ENCODE measurements at regions not wholly inside any gene's neighbourhood (a gene's known extent, or its start where the extent isn't known, plus 50 kb on each side); places are given as distances from the start of the nearest gene placed in this dataset.

DNA sequence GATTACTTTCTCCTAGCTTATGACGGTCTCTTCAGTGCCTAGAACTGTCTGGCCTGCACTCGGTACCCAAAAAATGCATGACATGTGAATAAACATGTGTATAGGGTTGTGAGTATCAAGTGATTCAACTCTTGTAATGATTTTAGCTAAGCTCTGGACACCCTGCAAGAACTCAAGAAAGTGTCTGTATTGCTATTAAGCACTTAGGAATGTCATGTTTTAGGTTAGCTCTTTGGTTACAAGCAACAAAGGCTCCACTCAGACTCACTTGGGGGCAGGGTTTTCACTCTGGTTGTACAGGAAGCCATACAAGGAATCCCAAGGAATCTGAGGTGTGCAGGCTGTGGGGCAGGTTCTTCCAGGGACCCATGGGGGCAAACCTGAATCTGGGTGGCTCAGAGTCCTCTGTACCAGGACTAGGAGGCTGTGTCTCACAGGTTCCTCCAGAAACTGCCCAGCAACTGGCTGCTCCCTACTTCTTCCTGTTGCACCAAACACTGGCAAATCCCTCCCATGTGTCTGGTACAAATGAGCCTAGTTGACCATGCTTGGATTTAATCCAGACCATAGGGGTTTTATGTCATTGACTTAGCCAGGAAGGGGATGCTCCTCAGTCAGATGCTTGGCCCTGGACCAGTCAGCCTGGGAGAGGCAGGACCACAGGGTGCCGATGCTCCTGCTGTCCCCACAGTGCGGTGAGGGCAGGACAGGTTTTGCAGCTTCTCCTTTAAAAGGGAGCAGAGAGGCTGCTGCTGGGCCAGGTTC lies 77.9 kb upstream of the CDH4 start:
- H3K36me3 Mint-ChIP-seq (ENCODE audit: low read depth) = no peaks in the 10 kb centered on the region
- H3K27me3 Mint-ChIP-seq (ENCODE audit: low read depth, poor library complexity) = peaks cover 56% of the 10 kb centered on the region
- H3K4me1 Mint-ChIP-seq = peaks cover 40% of the 10 kb centered on the region
- H3K27ac Mint-ChIP-seq = no peak overlapping the region
- no peaks in the 10 kb centered on the region for H3K9me3 Mint-ChIP-seq
- DNase-seq = no peak
- TF ChIP-seq, protein P1, sequence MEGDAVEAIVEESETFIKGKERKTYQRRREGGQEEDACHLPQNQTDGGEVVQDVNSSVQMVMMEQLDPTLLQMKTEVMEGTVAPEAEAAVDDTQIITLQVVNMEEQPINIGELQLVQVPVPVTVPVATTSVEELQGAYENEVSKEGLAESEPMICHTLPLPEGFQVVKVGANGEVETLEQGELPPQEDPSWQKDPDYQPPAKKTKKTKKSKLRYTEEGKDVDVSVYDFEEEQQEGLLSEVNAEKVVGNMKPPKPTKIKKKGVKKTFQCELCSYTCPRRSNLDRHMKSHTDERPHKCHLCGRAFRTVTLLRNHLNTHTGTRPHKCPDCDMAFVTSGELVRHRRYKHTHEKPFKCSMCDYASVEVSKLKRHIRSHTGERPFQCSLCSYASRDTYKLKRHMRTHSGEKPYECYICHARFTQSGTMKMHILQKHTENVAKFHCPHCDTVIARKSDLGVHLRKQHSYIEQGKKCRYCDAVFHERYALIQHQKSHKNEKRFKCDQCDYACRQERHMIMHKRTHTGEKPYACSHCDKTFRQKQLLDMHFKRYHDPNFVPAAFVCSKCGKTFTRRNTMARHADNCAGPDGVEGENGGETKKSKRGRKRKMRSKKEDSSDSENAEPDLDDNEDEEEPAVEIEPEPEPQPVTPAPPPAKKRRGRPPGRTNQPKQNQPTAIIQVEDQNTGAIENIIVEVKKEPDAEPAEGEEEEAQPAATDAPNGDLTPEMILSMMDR (IDR thresholded peaks at IDR 0.05) = no peak
- H3K4me3 Mint-ChIP-seq = no peak overlapping the region

DNA sequence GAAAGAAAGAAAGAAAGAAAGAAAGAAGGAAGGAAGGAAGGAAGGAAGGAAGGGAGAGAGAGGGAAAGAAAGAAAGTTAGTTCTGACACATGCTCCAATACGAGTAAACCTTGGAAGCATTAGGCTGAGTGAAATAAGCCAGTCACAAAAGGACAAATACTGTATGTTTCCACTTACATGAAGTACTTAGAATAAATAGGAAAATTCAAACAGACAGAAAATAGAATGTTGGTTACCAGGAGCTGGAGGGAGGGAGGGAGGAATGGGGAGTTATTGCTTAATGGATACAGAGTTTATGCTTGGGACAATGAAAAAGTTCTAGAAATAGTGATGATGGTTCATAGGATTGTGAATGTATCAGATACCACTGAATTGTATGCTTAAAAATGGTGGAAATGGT lies 75.2 kb upstream of the CDH4 start:
- H3K36me3 Mint-ChIP-seq (ENCODE audit: low read depth) = no peaks in the 10 kb centered on the region
- no peak overlapping the region for H3K27ac Mint-ChIP-seq
- H3K4me3 Mint-ChIP-seq = no peak overlapping the region
- H3K9me3 Mint-ChIP-seq = no peaks in the 10 kb centered on the region
- no peak for DNase-seq
- TF ChIP-seq, protein P1 (IDR thresholded peaks at IDR 0.05) = no peak
- peaks cover 39% of the 10 kb centered on the region for H3K4me1 Mint-ChIP-seq
- H3K27me3 Mint-ChIP-seq (ENCODE audit: low read depth, poor library complexity) = peaks cover 58% of the 10 kb centered on the region

DNA sequence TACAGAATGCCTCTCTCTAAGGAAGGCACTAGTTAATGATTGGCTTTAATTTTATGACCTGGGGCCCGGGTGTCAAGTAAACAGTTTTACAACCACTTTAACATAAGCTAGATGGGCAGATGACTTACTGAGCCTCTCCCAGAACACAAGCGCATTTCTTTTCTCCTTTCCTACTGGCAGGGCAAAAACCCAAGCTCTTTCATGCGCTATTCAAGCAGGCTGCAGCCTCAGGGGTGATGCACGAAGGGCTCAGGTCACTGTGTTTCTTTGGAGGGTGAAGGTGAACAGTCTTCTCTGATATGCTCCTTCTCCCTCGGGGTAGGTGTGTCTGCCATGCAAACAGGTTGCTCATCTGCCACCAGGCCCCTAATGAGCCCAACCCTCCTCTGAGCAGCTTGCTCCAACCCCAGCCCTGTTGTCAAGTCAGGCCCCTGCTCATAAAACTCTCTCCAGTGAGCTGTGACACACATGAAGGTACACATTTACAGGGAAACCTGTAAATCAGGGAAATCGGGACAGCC lies 73.5 kb upstream of the CDH4 start:
- Mint-ChIP-seq H3K36me3 (ENCODE audit: low read depth) (no peaks in the 10 kb centered on the region), H3K9me3 (no peaks in the 10 kb centered on the region), H3K4me1 (peaks cover 52% of the 10 kb centered on the region), H3K27me3 (ENCODE audit: low read depth, poor library complexity) (peaks cover 58% of the 10 kb centered on the region), H3K4me3 (no peak overlapping the region), H3K27ac (peak overlapping the region; percentile 13)
- peak; percentile 20 for DNase-seq
- TF ChIP-seq, protein P1 (IDR thresholded peaks at IDR 0.05) = no peak

DNA sequence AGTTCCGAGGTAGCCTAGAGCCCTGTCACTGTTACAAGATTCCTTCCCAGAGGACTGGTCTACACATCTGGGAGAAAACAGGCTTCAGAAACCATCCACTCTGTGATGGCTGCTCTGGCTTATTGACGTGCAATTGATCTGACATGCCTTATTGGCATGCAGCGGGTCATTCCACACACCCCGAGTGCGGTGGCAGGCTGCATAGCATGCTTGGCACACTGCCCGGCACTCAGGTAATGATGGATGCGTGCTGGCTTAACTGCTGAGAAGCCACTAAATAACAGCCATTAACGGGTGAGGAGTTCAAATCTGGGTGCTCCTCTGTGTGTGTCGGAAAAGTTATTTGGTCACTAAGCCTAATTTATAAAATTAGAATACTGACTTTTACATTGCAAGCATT lies 67.9 kb upstream of the CDH4 start:
- Mint-ChIP-seq H3K9me3 (no peaks in the 10 kb centered on the region), H3K27ac (no peak overlapping the region), H3K4me3 (no peak overlapping the region), H3K27me3 (ENCODE audit: low read depth, poor library complexity) (peaks cover 52% of the 10 kb centered on the region), H3K36me3 (ENCODE audit: low read depth) (no peaks in the 10 kb centered on the region), H3K4me1 (peaks cover 35% of the 10 kb centered on the region)
- TF ChIP-seq, protein P1 (IDR thresholded peaks at IDR 0.05) = no peak
- no peak for DNase-seq

DNA sequence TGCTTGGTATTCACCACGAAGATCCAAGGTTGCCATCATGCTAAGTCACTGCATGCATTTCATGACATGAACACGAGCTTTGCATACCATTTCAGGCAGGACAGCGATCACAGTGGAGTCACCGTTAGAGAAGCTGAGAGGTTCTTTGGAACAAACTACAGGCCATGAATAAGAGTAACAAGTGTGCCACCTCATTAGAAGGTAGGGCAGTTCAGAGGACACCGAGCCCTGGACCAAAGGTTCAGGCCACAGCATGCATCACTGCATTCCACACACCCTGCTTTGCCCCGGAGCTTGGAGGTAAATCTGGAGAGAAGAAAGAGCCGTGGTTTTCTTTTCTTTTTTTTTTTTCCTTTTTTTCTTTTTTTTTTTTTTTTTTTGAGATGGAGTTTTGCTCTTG lies 66.9 kb upstream of the CDH4 start:
- Mint-ChIP-seq H3K4me3 (no peak overlapping the region), H3K36me3 (ENCODE audit: low read depth) (no peaks in the 10 kb centered on the region), H3K27ac (no peak overlapping the region), H3K4me1 (peaks cover 26% of the 10 kb centered on the region), H3K27me3 (ENCODE audit: low read depth, poor library complexity) (peaks cover 45% of the 10 kb centered on the region), H3K9me3 (no peaks in the 10 kb centered on the region)
- DNase-seq = no peak
- TF ChIP-seq, protein P1 (IDR thresholded peaks at IDR 0.05) = no peak
